ENCODE measurements at regions not wholly inside any gene's neighbourhood (a gene's known extent, or its start where the extent isn't known, plus 50 kb on each side); places are given as distances from the start of the nearest gene placed in this dataset.
"Not testable (repeated sequence)": the region's sequence is repeated elsewhere in the genome, so short reads cannot be mapped to it uniquely, and the experiment has no call there.

GRCh38 chr5:136565050-136565449, 199.7 kb upstream of the TRPC7 start:
- H3K79me2 ChIP-seq (replicated peaks; ENCODE audit: insufficient read depth, low read length); H3K4me2 ChIP-seq (ENCODE audit: low read length); H3K27ac ChIP-seq (ENCODE audit: low read length); H3F3A ChIP-seq (ENCODE audit: insufficient read depth, low read length, poor library complexity, severe bottlenecking); H4K20me1 ChIP-seq (ENCODE audit: insufficient read depth); H3K9me2 ChIP-seq (ENCODE audit: insufficient read depth, low read length); H3K27me3 ChIP-seq (ENCODE audit: insufficient read depth, low read depth, low read length); H3K36me3 ChIP-seq (ENCODE audit: insufficient read depth, low read length); H3K9me3 ChIP-seq (ENCODE audit: low read length); H3K9ac ChIP-seq (ENCODE audit: low read length); H2AFZ ChIP-seq (ENCODE audit: low read depth, low read length); H3K4me3 ChIP-seq (ENCODE audit: low read length): not testable (repeated sequence)

- not testable (repeated sequence) for H3K9ac ChIP-seq (ENCODE audit: low read length); H4K20me1 ChIP-seq (ENCODE audit: insufficient read depth); H3K9me3 ChIP-seq (ENCODE audit: low read length); H3K4me2 ChIP-seq (ENCODE audit: low read length); H3K4me3 ChIP-seq (ENCODE audit: low read length); H3K27ac ChIP-seq (ENCODE audit: low read length); H3K27me3 ChIP-seq (ENCODE audit: insufficient read depth, low read depth, low read length); H2AFZ ChIP-seq (ENCODE audit: low read depth, low read length); H3K9me2 ChIP-seq (ENCODE audit: insufficient read depth, low read length); H3K79me2 ChIP-seq (replicated peaks; ENCODE audit: insufficient read depth, low read length); H3K36me3 ChIP-seq (ENCODE audit: insufficient read depth, low read length); H3F3A ChIP-seq (ENCODE audit: insufficient read depth, low read length, poor library complexity, severe bottlenecking)
Observed at GRCh38 chr5:136564431-136564830, 199.1 kb upstream of the TRPC7 start.

GRCh38 chr5:136563489-136563888, 198.1 kb upstream of the TRPC7 start:
- H3K9me2 ChIP-seq (ENCODE audit: insufficient read depth, low read length) = no peaks in the 10 kb centered on the region

More at GRCh38 chr5:136563489-136563888, 198.1 kb upstream of the TRPC7 start:
- Histone ChIP-seq H3K36me3 (ENCODE audit: insufficient read depth, low read length) (no peaks in the 10 kb centered on the region), H3K27ac (ENCODE audit: low read length) (no peak overlapping the region), H3K4me2 (ENCODE audit: low read length) (no peak overlapping the region), H3F3A (ENCODE audit: insufficient read depth, low read length, poor library complexity, severe bottlenecking) (no peaks in the 10 kb centered on the region), H3K9me3 (ENCODE audit: low read length) (no peaks in the 10 kb centered on the region), H3K79me2 (replicated peaks; ENCODE audit: insufficient read depth, low read length) (no peaks in the 10 kb centered on the region), H3K27me3 (ENCODE audit: insufficient read depth, low read depth, low read length) (no peaks in the 10 kb centered on the region), H4K20me1 (ENCODE audit: insufficient read depth) (no peaks in the 10 kb centered on the region), H2AFZ (ENCODE audit: low read depth, low read length) (no peak overlapping the region), H3K4me3 (ENCODE audit: low read length) (no peak overlapping the region), H3K9ac (ENCODE audit: low read length) (no peak overlapping the region)
- TF ChIP-seq POLR2AphosphoS5 (IDR thresholded peaks at IDR 0.05) (no peak), MXI1 (conservative IDR thresholded peaks at IDR 0.05; ENCODE audit: poor library complexity, severe bottlenecking) (no peak), EZH2 (IDR thresholded peaks at IDR 0.05; ENCODE audit: borderline replicate concordance, insufficient read depth, low read length, poor library complexity, severe bottlenecking) (no peak), TAF1 (IDR thresholded peaks at IDR 0.05; ENCODE audit: low read depth) (no peak), RAD21 (conservative IDR thresholded peaks at IDR 0.05) (no peak), REST (IDR thresholded peaks at IDR 0.05; ENCODE audit: borderline replicate concordance) (no peak), EP300 (conservative IDR thresholded peaks at IDR 0.05; ENCODE audit: poor library complexity, severe bottlenecking) (no peak), SMC3 (conservative IDR thresholded peaks at IDR 0.05; ENCODE audit: poor library complexity) (no peak)
- TF ChIP-seq, protein P1, sequence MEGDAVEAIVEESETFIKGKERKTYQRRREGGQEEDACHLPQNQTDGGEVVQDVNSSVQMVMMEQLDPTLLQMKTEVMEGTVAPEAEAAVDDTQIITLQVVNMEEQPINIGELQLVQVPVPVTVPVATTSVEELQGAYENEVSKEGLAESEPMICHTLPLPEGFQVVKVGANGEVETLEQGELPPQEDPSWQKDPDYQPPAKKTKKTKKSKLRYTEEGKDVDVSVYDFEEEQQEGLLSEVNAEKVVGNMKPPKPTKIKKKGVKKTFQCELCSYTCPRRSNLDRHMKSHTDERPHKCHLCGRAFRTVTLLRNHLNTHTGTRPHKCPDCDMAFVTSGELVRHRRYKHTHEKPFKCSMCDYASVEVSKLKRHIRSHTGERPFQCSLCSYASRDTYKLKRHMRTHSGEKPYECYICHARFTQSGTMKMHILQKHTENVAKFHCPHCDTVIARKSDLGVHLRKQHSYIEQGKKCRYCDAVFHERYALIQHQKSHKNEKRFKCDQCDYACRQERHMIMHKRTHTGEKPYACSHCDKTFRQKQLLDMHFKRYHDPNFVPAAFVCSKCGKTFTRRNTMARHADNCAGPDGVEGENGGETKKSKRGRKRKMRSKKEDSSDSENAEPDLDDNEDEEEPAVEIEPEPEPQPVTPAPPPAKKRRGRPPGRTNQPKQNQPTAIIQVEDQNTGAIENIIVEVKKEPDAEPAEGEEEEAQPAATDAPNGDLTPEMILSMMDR (IDR thresholded peaks at IDR 0.05; ENCODE audit: poor library complexity, severe bottlenecking) = no peak

Measured in neural cell (in vitro differentiated cells).